GM18526 (cell line): ENCODE measurements at regions not wholly inside any gene's neighbourhood (a gene's known extent, or its start where the extent isn't known, plus 50 kb on each side); places are given as distances from the start of the nearest gene placed in this dataset.

Source experiments
- POLR2A ChIP-seq: IDR thresholded peaks from 3 replicates; pipeline ENCODE4 v1.6.1; 2011; ENCODE audit not compliant: insufficient read length; ENCODE audit errors: extremely low read depth

GRCh38 chr11:111082664-111083063 is 162.9 kb upstream of the POU2AF2 start:
- no peak for TF ChIP-seq POLR2A

GRCh38 chr11:111081021-111081511 is 164.5 kb upstream of the POU2AF2 start:
- no peak for TF ChIP-seq POLR2A

GRCh38 chr11:111077530-111078322 is 167.8 kb upstream of the POU2AF2 start:
- TF ChIP-seq POLR2A, result no peak

GRCh38 chr11:111069066-111069465 is 176.5 kb upstream of the POU2AF2 start:
- TF ChIP-seq POLR2A, result no peak

GRCh38 chr11:111067994-111068393 is 177.5 kb upstream of the POU2AF2 start:
- TF ChIP-seq POLR2A, result no peak

- TF ChIP-seq POLR2A, result no peak
These were observed 178.7 kb upstream of the POU2AF2 start for GRCh38 chr11:111066846-111067245.

GRCh38 chr11:111063726-111064517 is 181.6 kb upstream of the POU2AF2 start:
- no peak for TF ChIP-seq POLR2A

- no peak for TF ChIP-seq POLR2A
These were observed 183.1 kb upstream of the POU2AF2 start for GRCh38 chr11:111062420-111062819.

GRCh38 chr11:111059726-111060125 is 185.8 kb upstream of the POU2AF2 start:
- TF ChIP-seq POLR2A, result no peak

GRCh38 chr11:111049131-111049530 is 196.4 kb upstream of the POU2AF2 start:
- TF ChIP-seq POLR2A, result no peak

- TF ChIP-seq POLR2A, result no peak
These were observed 198.2 kb upstream of the POU2AF2 start for GRCh38 chr11:111047374-111047773.

- no peak for TF ChIP-seq POLR2A
These were observed 199.2 kb upstream of the POU2AF2 start for GRCh38 chr11:111046291-111046690.

GRCh38 chr11:111045874-111046273 is 199.7 kb upstream of the POU2AF2 start:
- no peak for TF ChIP-seq POLR2A

- no peak for TF ChIP-seq POLR2A
These were observed 200.1 kb upstream of the POU2AF2 start for GRCh38 chr11:111045407-111045803.

- TF ChIP-seq POLR2A, result no peak
These were observed 200.6 kb upstream of the POU2AF2 start for GRCh38 chr11:111044751-111045406.

- no peak for TF ChIP-seq POLR2A
These were observed 205.5 kb upstream of the POU2AF2 start for GRCh38 chr11:111039982-111040381.
